Neural cell (in vitro differentiated cells): ENCODE measurements at regions not wholly inside any gene's neighbourhood (a gene's known extent, or its start where the extent isn't known, plus 50 kb on each side); places are given as distances from the start of the nearest gene placed in this dataset.

Experiments
- EZH2 ChIP-seq: fragments of 200-600, 300-800 bp; shearing (Covaris generic), sonication (generic); IDR thresholded peaks from 2 replicates; pipeline ENCODE4 v1.6.1; 2014; ENCODE audit warnings: antibody characterized with exemption, low read length, borderline replicate concordance, mild to moderate bottlenecking; ENCODE audit not compliant: insufficient read depth, poor library complexity, severe bottlenecking
- MXI1 ChIP-seq: fragments of 450-650 bp; conservative IDR thresholded peaks from 2 replicates; pipeline ENCODE4 v1.6.1; 2014; ENCODE audit warnings: antibody characterized with exemption, mild to moderate bottlenecking; ENCODE audit not compliant: poor library complexity, severe bottlenecking
- POLR2AphosphoS5 ChIP-seq: IDR thresholded peaks from 2 replicates; pipeline ENCODE4 v1.6.1; 2012
- RAD21 ChIP-seq: fragments of 450-650 bp; conservative IDR thresholded peaks from 2 replicates; pipeline ENCODE4 v1.6.1; 2014; ENCODE audit warnings: antibody characterized with exemption, mild to moderate bottlenecking, moderate library complexity
- SMC3 ChIP-seq: fragments of 450-650 bp; conservative IDR thresholded peaks from 2 replicates; pipeline ENCODE4 v1.6.1; 2014; ENCODE audit warnings: antibody characterized with exemption, mild to moderate bottlenecking, moderate library complexity; ENCODE audit not compliant: poor library complexity
- TF ChIP-seq, protein P1 (sequence below): fragments of 450-650 bp; IDR thresholded peaks from 2 replicates; pipeline ENCODE4 v1.5.1; 2014; ENCODE audit warnings: antibody characterized with exemption, mild to moderate bottlenecking, moderate library complexity; ENCODE audit not compliant: poor library complexity, severe bottlenecking
- TF ChIP-seq, protein P2 (sequence below): IDR thresholded peaks from 2 replicates; pipeline ENCODE4 v1.6.1; 2012; ENCODE audit warnings: borderline replicate concordance

DNA sequence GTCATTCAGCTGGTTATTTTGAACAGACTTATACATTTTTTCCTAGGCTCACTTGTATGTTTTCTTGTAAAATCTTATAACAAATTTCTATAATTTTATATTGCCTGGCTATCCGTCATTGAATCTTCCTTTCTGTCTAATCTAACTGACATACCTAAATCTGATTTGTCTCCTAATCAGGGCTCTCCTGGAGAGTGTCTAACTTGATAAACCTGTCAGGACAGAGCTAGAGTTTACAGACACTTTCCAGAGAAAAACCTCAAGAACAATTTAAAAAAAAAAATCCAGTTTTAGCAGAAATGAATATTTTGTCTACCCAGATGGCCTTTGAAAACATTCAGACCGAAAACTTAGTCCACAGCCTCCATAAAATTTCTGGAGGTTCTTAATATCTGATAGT, 1305.8 kb downstream of the ROBO1 start:
- no peak for TF ChIP-seq SMC3
- TF ChIP-seq, protein P1, sequence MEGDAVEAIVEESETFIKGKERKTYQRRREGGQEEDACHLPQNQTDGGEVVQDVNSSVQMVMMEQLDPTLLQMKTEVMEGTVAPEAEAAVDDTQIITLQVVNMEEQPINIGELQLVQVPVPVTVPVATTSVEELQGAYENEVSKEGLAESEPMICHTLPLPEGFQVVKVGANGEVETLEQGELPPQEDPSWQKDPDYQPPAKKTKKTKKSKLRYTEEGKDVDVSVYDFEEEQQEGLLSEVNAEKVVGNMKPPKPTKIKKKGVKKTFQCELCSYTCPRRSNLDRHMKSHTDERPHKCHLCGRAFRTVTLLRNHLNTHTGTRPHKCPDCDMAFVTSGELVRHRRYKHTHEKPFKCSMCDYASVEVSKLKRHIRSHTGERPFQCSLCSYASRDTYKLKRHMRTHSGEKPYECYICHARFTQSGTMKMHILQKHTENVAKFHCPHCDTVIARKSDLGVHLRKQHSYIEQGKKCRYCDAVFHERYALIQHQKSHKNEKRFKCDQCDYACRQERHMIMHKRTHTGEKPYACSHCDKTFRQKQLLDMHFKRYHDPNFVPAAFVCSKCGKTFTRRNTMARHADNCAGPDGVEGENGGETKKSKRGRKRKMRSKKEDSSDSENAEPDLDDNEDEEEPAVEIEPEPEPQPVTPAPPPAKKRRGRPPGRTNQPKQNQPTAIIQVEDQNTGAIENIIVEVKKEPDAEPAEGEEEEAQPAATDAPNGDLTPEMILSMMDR = no peak
- TF ChIP-seq EZH2 = no peak
- no peak for TF ChIP-seq POLR2AphosphoS5
- TF ChIP-seq, protein P2, sequence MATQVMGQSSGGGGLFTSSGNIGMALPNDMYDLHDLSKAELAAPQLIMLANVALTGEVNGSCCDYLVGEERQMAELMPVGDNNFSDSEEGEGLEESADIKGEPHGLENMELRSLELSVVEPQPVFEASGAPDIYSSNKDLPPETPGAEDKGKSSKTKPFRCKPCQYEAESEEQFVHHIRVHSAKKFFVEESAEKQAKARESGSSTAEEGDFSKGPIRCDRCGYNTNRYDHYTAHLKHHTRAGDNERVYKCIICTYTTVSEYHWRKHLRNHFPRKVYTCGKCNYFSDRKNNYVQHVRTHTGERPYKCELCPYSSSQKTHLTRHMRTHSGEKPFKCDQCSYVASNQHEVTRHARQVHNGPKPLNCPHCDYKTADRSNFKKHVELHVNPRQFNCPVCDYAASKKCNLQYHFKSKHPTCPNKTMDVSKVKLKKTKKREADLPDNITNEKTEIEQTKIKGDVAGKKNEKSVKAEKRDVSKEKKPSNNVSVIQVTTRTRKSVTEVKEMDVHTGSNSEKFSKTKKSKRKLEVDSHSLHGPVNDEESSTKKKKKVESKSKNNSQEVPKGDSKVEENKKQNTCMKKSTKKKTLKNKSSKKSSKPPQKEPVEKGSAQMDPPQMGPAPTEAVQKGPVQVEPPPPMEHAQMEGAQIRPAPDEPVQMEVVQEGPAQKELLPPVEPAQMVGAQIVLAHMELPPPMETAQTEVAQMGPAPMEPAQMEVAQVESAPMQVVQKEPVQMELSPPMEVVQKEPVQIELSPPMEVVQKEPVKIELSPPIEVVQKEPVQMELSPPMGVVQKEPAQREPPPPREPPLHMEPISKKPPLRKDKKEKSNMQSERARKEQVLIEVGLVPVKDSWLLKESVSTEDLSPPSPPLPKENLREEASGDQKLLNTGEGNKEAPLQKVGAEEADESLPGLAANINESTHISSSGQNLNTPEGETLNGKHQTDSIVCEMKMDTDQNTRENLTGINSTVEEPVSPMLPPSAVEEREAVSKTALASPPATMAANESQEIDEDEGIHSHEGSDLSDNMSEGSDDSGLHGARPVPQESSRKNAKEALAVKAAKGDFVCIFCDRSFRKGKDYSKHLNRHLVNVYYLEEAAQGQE = no peak
- no peak for TF ChIP-seq RAD21
- no peak for TF ChIP-seq MXI1
